Left ventricle myocardium inferior (tissue), 1 donor: ENCODE measurements at regions not wholly inside any gene's neighbourhood (a gene's known extent, or its start where the extent isn't known, plus 50 kb on each side); places are given as distances from the start of the nearest gene placed in this dataset.

Experiments
- DNase-seq: peaks from one replicate; pipeline ENCODE4 v3.0.0-alpha.2; 2020
- H3K27ac ChIP-seq: fragments of 200-600 bp; replicated peaks from 2 replicates; pipeline ENCODE4 v1.8.0; 2021
- H3K27me3 ChIP-seq: fragments of 200-600 bp; 2 replicates; pipeline ENCODE4 v1.8.0; 2021; ENCODE audit warnings: low read depth
- H3K36me3 ChIP-seq: fragments of 200-600 bp; 2 replicates; pipeline ENCODE4 v1.8.0; 2021
- H3K4me1 ChIP-seq: fragments of 200-600 bp; 2 replicates; pipeline ENCODE4 v1.8.0; 2021
- H3K4me3 ChIP-seq: fragments of 200-600 bp; 2 replicates; pipeline ENCODE4 v1.8.0; 2021; ENCODE audit warnings: mild to moderate bottlenecking, moderate library complexity
- H3K9me3 ChIP-seq: fragments of 200-600 bp; replicated peaks from 2 replicates; pipeline ENCODE4 v1.8.0; 2021
- intact Hi-C: fragments of 100-400 bp; cut with micrococcal nuclease; formaldehyde crosslinking; loops from one replicate; pipeline ENCODE4 v1.11.0; 2022
- TF ChIP-seq, protein P1 (sequence below): fragments of 200-600 bp; IDR thresholded peaks from 2 replicates; pipeline ENCODE4 v1.8.0; 2021; ENCODE audit warnings: antibody characterized with exemption, mild to moderate bottlenecking, borderline replicate concordance
- donor health status: DM: no; HTN: yes; CAD: no; lungs with severe emphysema.

GRCh38 chr16:79772048-79772447, 171.5 kb upstream of the MAF start:
- Histone ChIP-seq H3K4me3 (no peak overlapping the region), H3K9me3 (no peaks in the 10 kb centered on the region), H3K27me3 (no peaks in the 10 kb centered on the region), H3K36me3 (no peaks in the 10 kb centered on the region), H3K4me1 (peaks cover 35% of the 10 kb centered on the region), H3K27ac (no peak overlapping the region)
- intact Hi-C loops = no loop called here
- TF ChIP-seq, protein P1, sequence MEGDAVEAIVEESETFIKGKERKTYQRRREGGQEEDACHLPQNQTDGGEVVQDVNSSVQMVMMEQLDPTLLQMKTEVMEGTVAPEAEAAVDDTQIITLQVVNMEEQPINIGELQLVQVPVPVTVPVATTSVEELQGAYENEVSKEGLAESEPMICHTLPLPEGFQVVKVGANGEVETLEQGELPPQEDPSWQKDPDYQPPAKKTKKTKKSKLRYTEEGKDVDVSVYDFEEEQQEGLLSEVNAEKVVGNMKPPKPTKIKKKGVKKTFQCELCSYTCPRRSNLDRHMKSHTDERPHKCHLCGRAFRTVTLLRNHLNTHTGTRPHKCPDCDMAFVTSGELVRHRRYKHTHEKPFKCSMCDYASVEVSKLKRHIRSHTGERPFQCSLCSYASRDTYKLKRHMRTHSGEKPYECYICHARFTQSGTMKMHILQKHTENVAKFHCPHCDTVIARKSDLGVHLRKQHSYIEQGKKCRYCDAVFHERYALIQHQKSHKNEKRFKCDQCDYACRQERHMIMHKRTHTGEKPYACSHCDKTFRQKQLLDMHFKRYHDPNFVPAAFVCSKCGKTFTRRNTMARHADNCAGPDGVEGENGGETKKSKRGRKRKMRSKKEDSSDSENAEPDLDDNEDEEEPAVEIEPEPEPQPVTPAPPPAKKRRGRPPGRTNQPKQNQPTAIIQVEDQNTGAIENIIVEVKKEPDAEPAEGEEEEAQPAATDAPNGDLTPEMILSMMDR = no peak
- DNase-seq = no peak

DNA sequence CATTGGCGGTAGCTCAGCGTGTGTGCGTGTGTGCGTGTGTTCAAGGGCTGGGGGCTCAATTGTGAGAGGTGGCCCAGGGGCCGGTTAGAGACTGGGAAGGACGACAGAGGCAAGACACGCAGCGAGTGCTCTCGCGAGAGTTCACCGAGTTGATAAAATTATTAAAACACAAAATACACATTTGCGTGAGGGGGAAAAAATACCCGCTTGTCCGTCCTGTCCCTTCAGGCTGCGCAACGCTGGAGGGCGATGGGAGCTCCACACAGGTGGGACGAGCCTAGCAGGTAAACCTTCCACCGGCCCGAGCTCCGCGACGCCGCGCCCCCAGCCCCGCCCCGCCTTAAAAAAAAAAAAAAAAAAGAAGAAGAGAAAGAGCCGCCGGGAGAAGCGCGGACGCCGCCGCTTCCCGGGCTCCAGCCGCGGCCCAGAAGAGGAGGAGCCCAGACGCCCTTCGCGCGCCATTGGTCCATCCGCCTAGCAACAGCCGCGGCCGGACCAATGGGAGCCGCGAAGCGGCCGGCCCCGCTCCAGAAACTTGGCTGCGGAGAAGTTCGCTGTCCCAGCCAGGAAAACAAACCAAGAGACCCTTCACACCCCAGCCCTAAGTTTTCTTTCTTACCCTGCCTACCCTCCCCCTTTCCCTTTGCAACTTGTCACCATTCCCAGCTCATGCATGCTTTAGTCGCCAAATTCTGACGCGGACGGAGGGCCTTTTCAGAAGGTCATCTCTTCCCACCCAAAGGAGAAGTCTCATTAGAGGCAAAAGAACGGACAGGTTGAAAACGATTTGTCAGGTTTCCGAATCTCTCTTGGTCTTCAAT, 169.9 kb upstream of the MAF start:
- TF ChIP-seq, protein P1 = no peak
- Histone ChIP-seq H3K9me3 (no peaks in the 10 kb centered on the region), H3K27me3 (no peaks in the 10 kb centered on the region), H3K4me1 (peaks cover 35% of the 10 kb centered on the region), H3K36me3 (no peaks in the 10 kb centered on the region), H3K27ac (peak overlapping the region; percentile 86), H3K4me3 (peak overlapping the region; percentile 72)
- intact Hi-C loops = no loop called here
- DNase-seq = peak; percentile 91

DNA sequence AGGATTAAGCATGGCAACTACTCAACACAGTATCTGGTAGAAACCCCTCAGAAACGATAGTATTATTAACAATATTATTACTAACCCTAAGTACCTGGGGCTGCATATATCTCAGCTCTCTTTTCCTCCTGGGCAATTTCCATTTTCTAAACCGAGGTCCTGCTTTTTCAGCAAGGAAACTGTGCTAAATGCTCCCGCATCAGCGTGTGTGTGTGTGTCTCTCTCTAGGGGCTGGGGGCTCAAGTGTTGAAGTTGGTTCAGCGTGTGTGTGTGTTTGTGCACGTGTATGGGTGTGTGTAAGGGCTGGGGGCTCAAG, 169.3 kb upstream of the MAF start:
- TF ChIP-seq, protein P1 = no peak
- peaks cover 35% of the 10 kb centered on the region for H3K4me1 ChIP-seq
- H3K4me3 ChIP-seq = peak overlapping the region; percentile 72
- H3K9me3 ChIP-seq = no peaks in the 10 kb centered on the region
- DNase-seq = no peak
- peak overlapping the region; percentile 86 for H3K27ac ChIP-seq
- H3K27me3 ChIP-seq = no peaks in the 10 kb centered on the region
- no peaks in the 10 kb centered on the region for H3K36me3 ChIP-seq
- intact Hi-C loops = no loop called here

DNA sequence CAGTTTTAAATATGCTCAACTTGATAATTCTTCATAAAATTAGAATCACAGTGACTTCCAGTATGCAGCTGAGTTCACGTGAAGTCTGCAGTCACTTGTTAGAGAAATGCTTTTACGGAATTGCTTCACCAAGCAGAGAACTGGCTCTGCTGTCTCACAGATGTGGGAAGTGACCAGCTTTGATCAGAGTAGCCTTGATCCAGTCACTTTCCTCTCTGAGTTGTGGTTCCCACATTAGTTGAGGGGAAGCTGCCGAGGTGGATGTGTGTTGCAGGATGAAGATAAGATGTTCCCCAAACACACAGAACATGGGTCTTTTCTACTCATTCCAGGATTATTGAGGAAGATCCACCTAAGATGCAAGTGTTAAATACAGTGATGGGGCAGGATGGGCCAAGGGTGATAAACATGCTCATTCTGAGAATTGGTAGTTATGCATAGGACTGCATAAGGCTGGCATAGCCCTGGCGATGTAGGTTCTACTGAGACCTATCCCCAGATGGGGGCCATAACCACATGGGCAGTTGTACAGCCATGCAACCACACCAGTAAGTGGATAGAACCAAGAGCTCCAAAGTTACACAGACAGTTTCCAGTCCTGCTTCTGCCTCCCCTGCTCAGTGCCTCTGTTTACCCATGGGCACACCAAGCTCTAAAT, 168.9 kb upstream of the MAF start:
- no peak for DNase-seq
- intact Hi-C loops = no loop called here
- no peak overlapping the region for H3K4me3 ChIP-seq

GRCh38 chr16:79768276-79768970, 167.9 kb upstream of the MAF start:
- Histone ChIP-seq H3K4me1 (peaks cover 35% of the 10 kb centered on the region), H3K27ac (peak overlapping the region; percentile 86), H3K27me3 (no peaks in the 10 kb centered on the region), H3K36me3 (no peaks in the 10 kb centered on the region), H3K9me3 (no peaks in the 10 kb centered on the region), H3K4me3 (peak overlapping the region; percentile 55)
- TF ChIP-seq, protein P1 = no peak
- intact Hi-C loops = no loop called here
- no peak for DNase-seq

More for the DNA sequence above, 168.9 kb upstream of the MAF start:
- Histone ChIP-seq H3K27ac (peak overlapping the region; percentile 86), H3K27me3 (no peaks in the 10 kb centered on the region), H3K9me3 (no peaks in the 10 kb centered on the region), H3K36me3 (no peaks in the 10 kb centered on the region), H3K4me1 (peaks cover 35% of the 10 kb centered on the region)
- TF ChIP-seq, protein P1 = no peak
